UCSD-AML1 (cell line): ENCODE measurements at regions not wholly inside any gene's neighbourhood (a gene's known extent, or its start where the extent isn't known, plus 50 kb on each side); places are given as distances from the start of the nearest gene placed in this dataset.

Experiments
- DNase-seq: peaks from one replicate; lab custom pipeline; 2025; ENCODE audit not compliant: unreplicated experiment; lab: John Stamatoyannopoulos, UW

DNA sequence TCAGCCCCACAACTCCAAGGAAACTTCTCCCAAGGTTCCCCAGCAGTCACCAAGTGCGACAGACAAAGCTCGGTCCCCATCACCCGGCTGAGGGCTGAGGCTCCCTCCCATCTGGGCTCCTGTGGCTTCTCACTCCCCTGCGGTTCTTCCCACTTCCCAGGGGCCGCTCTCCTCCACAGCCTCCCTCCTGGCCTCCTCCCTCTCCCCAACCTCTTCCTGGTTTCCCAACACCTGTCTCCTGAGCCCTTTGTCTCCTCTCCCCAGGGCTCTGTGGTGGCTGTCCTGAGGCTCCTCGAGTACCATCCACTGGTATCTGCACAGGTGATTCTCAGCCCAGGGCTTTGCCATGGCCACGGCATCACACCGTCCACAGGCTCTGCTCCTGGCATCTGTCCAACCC, 113.2 kb upstream of the NSMCE3 start:
- peak; percentile 74 for DNase-seq

- no peak for DNase-seq
Observed at GRCh38 chr15:29380466-29380865, 110.8 kb upstream of the NSMCE3 start.

GRCh38 chr15:29379647-29380046, 110.0 kb upstream of the NSMCE3 start:
- DNase-seq, result no peak

DNA sequence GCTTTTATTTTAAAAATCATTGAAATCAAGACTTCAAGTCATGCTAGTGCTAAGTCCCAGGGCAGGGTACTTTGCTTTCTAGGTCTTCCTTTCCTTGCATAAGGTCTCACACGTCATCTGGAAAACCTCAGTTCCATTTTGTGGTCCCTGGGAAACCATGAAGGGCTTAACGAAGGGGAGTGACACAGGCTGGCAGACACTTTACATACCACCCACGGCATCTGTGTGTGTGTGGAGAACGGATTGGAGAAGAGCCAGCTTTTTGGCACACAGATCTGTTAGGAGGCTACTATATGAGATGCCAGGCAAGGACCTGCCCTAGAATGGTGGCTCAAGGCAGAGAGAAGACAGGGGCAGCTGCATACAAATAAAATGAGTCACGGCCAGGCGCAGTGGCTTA, 107.5 kb upstream of the NSMCE3 start:
- DNase-seq, result no peak

DNA sequence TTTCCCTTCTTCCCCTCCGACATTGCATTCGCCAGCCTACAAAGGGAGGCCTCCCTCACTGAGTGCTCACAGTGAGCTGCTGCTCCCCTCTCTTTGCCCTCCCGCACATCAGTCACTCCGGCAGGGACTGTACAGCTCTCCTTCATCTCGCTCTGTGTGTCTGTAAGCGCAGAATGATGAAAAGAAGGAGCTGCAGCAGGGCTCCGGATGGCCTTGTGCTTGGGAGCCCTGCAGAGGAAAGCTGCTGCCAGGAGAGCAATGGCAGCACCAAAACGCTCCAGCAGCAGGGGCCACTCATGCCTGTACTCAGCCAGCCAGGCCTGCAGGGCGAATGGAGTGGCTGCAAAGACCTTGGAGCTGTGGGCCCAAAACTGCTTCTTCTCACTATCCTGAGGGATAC, 107.0 kb upstream of the NSMCE3 start:
- DNase-seq, result no peak

DNA sequence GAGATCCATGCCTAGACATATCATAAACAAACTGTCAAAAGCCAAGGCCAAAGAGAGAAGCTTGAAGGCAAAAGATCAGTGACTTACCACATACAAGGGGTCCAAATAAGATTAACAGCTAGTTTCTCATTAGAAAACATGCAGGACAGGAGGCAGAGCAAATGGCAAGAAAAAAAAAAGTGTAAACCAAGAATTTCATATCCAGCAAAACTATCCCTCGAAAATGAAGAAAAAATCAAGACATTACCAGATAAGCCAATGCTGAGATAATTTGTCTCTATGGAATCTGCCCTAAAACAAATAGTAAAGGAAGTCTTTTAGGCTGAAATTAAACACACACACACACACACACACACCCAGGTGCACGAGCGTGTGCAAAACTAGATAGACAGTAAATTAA, 99.6 kb upstream of the NSMCE3 start:
- no peak for DNase-seq

DNA sequence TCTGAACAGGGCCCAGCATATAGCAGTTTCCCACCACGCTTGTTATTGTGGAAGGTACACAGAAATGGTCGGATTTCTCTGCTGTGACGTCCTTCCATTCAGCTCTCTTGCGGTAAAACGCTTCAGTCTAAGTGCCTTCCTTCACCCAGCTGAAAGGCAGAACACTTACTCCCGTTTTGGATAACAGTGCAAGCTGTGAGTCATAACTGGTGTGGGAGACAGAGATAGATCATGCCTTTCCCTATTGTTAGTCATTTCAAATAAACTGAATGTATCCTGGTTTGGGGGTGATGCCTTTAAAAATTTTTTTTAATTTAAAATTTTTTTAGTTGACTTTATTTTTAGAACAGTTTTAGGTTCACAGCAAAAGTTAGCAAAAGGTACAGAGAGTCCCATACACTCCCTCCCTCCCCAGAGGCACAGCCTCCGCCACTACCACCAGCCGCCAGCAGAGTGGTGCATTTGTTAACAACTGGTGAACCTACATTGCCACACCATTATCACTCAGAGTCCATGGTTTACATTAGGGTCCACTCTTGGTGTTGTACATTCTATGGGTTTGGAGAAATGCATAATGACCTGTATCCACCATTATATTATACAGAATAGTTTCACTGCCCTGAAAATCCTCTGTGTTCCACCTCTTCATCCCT, 94.9 kb upstream of the NSMCE3 start:
- peak; percentile 55 for DNase-seq

- DNase-seq, result no peak
Observed at GRCh38 chr15:29361560-29361959, 91.9 kb upstream of the NSMCE3 start.

DNA sequence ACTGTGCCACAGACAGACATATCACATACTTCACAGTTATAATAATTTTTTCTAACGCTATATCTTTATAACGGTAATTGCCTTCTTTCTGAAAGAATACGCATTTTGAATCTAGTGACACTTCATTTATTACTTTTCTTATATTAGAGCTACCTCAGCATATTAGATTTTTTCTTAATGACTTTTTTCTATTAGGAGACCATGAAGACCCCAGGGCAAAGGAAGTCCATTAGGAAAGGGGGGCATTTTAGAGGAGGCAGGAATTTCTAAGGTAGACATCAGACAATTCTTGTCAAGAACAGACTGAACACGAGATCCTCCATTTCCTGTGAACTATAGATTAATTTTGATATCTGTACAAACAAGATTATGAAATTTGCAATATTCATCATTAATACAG, 90.5 kb upstream of the NSMCE3 start:
- DNase-seq, result no peak

- DNase-seq, result no peak
Observed at GRCh38 chr15:29356786-29357185, 87.2 kb upstream of the NSMCE3 start.

- DNase-seq, result no peak
Observed at GRCh38 chr15:29355477-29355876, 85.9 kb upstream of the NSMCE3 start.

- no peak for DNase-seq
Observed at GRCh38 chr15:29352402-29352801, 82.8 kb upstream of the NSMCE3 start.

- DNase-seq, result no peak
Observed at GRCh38 chr15:29349196-29349595, 79.6 kb upstream of the NSMCE3 start.

DNA sequence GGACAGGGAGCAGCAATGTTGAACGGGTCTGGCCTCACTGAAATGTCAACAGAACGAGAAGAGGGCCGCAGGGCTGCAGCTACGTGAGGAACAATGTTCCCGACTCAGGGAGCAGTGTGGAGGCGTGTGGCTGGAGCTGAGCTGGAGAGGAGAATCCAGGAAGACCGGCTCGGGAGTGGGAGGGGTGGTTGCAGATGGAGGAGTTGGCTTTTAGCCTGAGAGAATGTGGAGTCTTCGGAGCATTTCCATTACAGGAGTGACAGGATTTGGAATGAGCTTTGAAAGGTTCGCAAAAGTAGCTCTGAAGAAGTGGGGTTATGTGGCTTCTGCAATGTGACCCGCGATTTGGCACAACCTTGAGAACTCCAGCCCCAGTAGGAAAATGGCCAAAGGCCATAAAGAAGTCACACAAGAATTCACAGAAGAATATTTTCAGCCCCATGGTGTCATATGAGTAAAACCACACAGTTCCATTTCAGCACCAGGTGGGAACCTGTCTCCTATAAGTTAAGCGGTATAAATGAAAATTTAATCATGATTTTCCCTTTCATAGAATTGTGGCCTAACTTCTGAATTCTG, 78.8 kb upstream of the NSMCE3 start:
- DNase-seq, result no peak

DNA sequence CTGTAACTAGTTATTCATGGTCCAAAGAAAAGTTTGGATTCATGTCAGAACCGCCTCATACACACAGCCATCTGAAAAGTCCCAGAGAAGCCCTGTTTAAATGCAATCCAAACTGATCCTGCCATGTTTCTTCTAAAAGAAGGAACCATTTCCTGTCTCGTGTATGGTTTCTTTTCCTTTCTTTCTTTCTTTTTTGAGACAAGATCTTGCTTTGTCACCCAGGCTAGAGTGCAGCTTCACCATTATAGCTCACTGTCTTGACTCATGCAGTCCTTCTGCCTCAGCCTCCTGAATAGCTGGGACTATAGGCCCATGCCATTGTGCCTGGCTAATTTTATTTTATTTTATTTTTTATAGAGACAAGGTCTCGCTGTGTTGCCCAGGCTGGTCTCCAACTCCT, 77.4 kb upstream of the NSMCE3 start:
- DNase-seq, result no peak

GRCh38 chr15:29345549-29346525, 76.2 kb upstream of the NSMCE3 start:
- DNase-seq, result no peak

GRCh38 chr15:29344474-29344873, 74.9 kb upstream of the NSMCE3 start:
- DNase-seq, result no peak

DNA sequence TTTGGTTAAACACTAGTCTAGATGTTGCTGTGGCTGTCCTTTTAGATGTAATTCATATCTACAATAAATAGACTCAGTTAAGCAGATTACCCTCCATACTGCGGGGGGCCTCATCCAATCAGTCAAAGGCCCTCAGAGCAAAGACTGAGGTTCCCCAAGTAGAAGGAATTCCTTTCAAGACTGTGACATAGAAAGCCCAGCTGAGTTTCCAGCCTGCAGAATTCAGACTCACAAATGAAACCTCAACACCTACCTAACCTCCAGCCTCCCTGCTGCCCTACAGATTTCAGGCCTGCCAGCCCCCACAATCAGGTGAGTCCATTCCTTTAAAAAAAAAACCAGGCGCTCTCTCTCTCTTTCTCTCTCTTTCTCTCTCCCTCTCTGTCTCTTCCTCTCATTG, 73.6 kb upstream of the NSMCE3 start:
- DNase-seq, result no peak

GRCh38 chr15:29342201-29342600, 72.6 kb upstream of the NSMCE3 start:
- no peak for DNase-seq

GRCh38 chr15:29337156-29337959, 67.7 kb upstream of the NSMCE3 start:
- no peak for DNase-seq

- DNase-seq, result no peak
Observed at GRCh38 chr15:29334544-29334943, 64.9 kb upstream of the NSMCE3 start.
